GM21737 (cell line): ENCODE measurements at regions not wholly inside any gene's neighbourhood (a gene's known extent, or its start where the extent isn't known, plus 50 kb on each side); places are given as distances from the start of the nearest gene placed in this dataset.
"Not testable (repeated sequence)": the region's sequence is repeated elsewhere in the genome, so short reads cannot be mapped to it uniquely, and the experiment has no call there.

Experiments used
- ATAC-seq: cut with Tn5 transposase; IDR thresholded peaks from one replicate; pipeline ENCODE4 v1.9.1; 2021; ENCODE audit warnings: mild to moderate bottlenecking, moderate library complexity; ENCODE audit not compliant: unreplicated experiment

- no peak for ATAC-seq
These were observed 488.0 kb downstream of the BCKDHB start for GRCh38 chr6:80594461-80594860.

- ATAC-seq: no peak
These were observed 486.0 kb downstream of the BCKDHB start for GRCh38 chr6:80592436-80592835.

GRCh38 chr6:80586242-80586641 lies 479.8 kb downstream of the BCKDHB start:
- ATAC-seq: no peak

- no peak for ATAC-seq
These were observed 473.0 kb downstream of the BCKDHB start for GRCh38 chr6:80579391-80580023.

- not testable (repeated sequence) for ATAC-seq
These were observed 466.8 kb downstream of the BCKDHB start for GRCh38 chr6:80573320-80573719.

- no peak for ATAC-seq
These were observed 459.9 kb downstream of the BCKDHB start for GRCh38 chr6:80566361-80566760.

- no peak for ATAC-seq
These were observed 446.7 kb downstream of the BCKDHB start for GRCh38 chr6:80553071-80553740.

- no peak for ATAC-seq
These were observed 444.3 kb downstream of the BCKDHB start for GRCh38 chr6:80550748-80551147.

GRCh38 chr6:80550281-80550680 lies 443.8 kb downstream of the BCKDHB start:
- no peak for ATAC-seq

GRCh38 chr6:80548532-80548931 lies 442.1 kb downstream of the BCKDHB start:
- ATAC-seq: no peak

GRCh38 chr6:80547827-80548226 lies 441.4 kb downstream of the BCKDHB start:
- no peak for ATAC-seq

GRCh38 chr6:80544976-80545722 lies 438.7 kb downstream of the BCKDHB start:
- ATAC-seq: no peak

- ATAC-seq: no peak
These were observed 438.1 kb downstream of the BCKDHB start for GRCh38 chr6:80544555-80544954.

GRCh38 chr6:80543598-80544222 lies 437.2 kb downstream of the BCKDHB start:
- ATAC-seq: no peak

GRCh38 chr6:80543151-80543550 lies 436.7 kb downstream of the BCKDHB start:
- ATAC-seq: no peak

GRCh38 chr6:80541886-80542285 lies 435.4 kb downstream of the BCKDHB start:
- ATAC-seq: no peak

GRCh38 chr6:80541181-80541580 lies 434.7 kb downstream of the BCKDHB start:
- ATAC-seq: no peak

- no peak for ATAC-seq
These were observed 434.2 kb downstream of the BCKDHB start for GRCh38 chr6:80540700-80541099.

- ATAC-seq: no peak
These were observed 430.9 kb downstream of the BCKDHB start for GRCh38 chr6:80537118-80537972.

GRCh38 chr6:80535914-80536565 lies 429.6 kb downstream of the BCKDHB start:
- no peak for ATAC-seq
